ENCODE measurements at regions not wholly inside any gene's neighbourhood (a gene's known extent, or its start where the extent isn't known, plus 50 kb on each side); places are given as distances from the start of the nearest gene placed in this dataset.

GRCh38 chr16:85401917-85402766, 211.0 kb upstream of the GSE1 start:
- no peak for DNase-seq (ENCODE audit: low spot score)

DNA sequence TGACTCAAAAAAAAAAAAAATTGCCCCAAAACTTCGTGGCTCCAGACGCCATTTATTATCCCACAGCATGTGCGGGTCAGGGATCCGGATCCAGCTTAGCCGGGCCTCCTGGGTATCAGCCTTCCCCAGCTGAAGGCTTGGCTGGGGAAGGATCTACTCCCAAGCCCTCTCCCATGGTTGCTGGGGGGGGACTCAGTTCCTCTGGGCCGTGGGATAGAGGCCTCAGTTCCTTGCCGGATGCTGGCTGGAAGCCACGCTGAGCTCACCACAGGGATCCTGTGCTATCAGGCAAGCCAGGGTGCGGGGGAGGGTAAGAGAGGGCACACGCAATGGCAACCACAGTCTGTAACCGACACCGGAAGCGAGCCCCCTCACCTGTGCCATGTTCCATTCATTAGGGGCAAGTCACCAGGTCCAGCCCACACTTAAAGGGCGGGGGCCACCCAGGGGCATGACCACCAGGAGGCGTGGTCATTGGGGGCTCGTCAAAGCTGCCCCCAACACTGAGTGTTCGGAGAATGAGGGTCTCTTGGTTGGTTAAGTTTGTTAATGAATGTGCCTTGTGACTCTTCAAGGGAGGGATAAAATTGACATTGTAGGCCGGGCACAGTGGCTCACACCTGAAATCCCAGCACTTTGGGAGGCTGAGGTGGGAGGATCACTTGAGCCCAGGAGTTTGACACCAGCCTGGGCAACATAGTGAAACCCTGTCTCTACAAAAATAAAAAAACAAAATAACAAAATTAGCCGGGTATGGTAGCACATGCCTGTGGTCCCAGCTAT, 210.0 kb upstream of the GSE1 start:
- DNase-seq (ENCODE audit: low spot score), result no peak

- DNase-seq (ENCODE audit: low spot score), result no peak
These were observed 209.4 kb upstream of the GSE1 start for GRCh38 chr16:85403693-85404092.

GRCh38 chr16:85412911-85413520, 200.1 kb upstream of the GSE1 start:
- DNase-seq (ENCODE audit: low spot score), result no peak

GRCh38 chr16:85413691-85414663, 199.1 kb upstream of the GSE1 start:
- DNase-seq (ENCODE audit: low spot score), result peak; percentile 56

- DNase-seq (ENCODE audit: low spot score), result no peak
These were observed 197.7 kb upstream of the GSE1 start for GRCh38 chr16:85415196-85416090.

DNA sequence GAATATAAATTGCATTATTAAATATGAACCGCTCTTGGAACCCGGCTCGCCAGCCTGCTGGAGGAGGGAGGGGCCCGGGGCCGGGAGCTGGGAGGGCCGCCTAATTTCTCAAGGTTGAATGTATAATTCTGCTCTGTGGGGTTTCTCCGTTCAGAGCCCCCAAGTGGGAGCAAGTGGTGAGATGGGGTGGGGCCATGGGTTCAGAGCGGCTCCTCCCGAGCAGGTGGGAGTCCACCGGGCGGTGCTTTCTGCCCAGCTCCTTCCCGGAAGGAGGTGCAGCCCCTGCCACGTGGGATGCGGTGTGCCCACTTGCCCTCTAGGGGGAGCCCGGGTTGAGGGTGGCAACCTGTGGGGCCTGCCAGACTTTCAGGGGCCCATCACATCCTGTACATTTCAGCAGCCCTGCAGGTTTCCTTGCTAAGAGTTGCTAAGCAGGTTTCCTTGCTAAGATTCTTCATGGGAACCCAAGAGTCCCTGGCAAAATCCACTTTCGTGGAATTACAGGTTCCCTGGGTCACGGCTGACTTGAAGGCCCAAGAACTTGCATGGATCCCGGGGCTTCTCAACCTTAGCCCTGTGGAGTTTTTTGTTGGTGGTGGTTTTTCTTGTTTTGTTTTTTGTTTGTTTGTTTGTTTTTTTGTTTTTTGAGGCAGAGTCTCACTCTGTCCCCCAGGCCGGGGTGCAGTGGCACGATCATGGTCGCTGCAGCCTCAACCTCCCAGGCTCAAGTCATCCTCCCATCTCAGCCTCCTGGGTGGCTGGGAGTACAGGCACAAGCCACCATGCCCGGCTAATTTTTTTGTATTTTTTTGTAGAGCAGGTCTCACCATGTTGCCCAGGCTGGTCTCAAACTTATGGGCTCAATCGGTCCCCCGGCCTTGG, 196.7 kb upstream of the GSE1 start:
- peak; percentile 86 for DNase-seq (ENCODE audit: low spot score)

GRCh38 chr16:85417156-85417860, 195.8 kb upstream of the GSE1 start:
- DNase-seq (ENCODE audit: low spot score), result no peak

DNA sequence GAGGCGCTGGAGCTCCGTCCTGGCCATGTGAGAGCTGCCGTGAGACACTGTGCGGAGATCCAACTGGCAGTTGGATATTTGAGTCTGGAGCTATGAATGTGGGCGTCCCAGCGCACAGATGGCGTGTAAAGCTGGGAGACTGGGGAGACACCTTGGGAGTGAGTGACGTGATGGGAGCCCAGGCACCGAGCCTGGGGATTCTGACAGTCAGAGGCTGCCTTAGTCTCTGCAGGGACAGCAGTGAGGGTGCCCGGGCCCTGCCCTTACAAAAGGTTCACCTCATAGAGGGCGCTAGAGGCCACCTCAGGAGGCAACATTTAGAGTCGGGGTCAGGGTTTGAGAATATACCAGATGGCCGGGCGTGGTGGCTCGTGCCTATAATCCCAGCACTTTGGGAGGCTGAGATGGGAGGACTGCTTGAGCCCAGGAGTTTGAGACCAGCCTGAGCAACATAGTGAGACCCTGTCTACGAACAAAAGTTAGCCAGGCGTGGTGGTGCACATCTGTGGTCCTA, 194.1 kb upstream of the GSE1 start:
- DNase-seq (ENCODE audit: low spot score), result no peak

GRCh38 chr16:85419503-85420408, 193.4 kb upstream of the GSE1 start:
- DNase-seq (ENCODE audit: low spot score), result no peak

- DNase-seq (ENCODE audit: low spot score), result peak; percentile 81
These were observed 192.4 kb upstream of the GSE1 start for GRCh38 chr16:85420501-85421337.

DNA sequence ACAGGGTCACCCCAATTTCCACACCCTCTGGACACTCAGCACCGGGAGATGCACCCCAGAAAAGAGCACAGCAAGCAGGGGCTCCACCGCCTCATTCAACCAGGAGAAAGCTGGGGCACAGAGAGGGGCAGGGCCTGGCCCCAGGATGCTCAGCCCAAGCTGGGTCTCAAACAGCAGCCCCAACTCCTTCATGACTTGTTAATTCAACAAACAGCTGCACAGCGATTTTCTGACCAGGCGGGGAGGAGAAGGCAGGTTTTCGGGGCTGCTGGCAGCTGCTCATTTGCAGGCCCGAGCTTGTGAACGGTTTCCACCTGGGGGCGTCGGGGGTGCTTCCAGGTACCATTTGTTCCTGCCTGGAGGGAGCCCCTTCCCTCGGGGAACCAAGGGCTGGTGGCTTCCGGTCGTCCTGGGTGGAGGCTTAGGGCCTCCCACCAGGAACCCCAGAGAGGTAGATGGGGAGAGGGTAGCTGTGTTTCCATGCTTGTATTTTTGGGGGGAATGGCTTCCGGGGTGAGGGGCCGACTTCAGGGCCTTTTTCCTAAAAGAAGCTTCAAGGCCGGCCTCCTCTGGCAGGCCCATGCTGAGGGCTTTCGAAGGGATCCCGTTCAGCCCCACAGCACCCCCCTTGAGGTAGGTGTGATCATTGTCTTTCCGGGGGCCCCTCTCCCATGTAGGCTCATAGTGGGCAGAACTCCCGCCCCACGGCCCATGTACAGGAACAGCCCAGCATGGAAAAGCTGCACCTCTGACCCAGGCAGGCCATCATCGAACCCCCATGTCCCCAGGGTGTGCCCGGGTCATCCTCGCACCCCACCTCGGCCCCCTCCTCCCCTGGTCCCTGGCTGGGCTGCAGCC, 191.6 kb upstream of the GSE1 start:
- DNase-seq (ENCODE audit: low spot score), result no peak

DNA sequence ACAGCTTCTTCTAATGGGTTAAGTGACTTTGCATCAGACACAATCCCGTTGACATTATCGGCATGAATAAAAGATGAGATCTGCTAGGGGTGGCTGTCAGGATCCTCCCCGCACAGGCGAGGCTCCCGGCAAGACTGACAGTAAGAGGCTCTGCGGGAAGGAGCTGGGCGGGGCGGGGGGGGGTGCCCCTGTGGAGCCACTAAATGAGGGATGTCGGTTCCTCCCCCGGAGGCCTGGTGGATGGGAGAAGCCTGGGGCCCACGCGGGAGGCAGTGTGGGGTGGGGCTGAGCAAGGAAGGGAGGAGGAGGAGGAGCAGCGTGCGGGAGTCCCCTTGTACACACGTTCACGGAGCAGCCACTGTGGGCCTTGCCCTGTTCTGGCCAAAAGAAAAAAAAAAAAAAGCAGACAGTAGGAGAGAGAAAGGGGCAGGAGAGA, 190.9 kb upstream of the GSE1 start:
- DNase-seq (ENCODE audit: low spot score), result no peak

DNA sequence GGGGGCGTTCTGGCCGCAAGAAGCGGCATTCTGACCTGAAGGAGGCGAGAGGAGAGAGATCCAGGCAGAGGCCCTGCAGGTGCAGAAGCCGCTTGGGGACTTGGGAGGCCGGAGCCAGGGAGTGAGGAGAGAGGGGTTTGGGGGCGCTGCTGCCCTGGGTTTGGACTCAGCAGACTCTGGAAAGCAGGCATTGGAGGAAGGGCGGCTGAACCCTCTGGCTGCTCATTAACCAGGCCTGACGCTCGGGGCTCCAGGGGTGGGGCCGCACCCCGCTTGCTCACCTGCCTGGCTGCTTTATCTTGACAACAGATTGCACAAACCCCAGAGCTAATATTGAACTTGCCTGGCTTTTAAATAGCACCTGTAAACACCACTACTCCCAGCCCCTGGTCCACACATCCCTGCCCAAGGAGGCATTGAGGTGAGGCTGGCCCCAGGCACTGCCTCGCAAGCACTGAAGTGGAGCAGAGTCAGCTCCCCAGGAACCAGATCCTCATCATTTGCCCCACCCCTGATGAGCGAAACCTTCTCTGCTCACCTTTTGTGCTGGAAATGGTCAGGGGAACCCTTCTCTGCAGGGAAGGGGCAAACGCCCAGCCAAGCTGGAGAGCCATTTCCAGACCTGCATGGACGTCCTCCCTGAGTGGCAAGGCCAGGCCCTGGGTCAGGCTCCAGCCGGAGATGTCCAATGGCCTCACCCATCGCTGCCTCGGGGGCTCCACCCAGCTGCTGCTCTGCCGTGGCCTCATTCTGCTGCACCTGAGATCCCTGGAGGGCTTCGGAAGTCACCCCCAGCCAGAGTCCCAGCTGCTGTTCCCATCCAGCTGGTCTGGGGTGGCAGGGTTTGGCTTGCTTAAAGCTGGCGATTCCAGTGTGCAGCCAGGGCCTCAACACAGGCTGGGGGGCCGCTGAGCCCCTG, 190.2 kb upstream of the GSE1 start:
- no peak for DNase-seq (ENCODE audit: low spot score)

DNA sequence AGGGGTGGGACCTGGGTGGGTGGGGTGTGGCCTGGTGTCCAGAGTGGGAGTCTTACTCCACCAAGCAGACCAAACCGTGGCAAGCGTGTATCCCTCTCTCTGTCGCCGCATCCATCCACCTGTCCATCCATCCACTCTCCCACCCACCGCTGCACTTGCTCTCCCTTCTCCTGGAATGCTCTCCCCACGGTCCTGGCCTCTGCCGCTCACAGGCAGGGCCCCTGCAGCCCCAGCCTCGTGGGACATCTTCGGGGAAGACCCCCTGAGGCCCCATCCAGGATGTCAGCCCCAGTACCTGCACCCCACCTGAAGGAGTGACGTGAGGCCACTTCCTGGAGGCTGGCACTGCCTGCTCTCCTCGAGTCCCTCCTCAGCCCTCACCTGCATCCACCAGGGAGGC, 189.5 kb upstream of the GSE1 start:
- no peak for DNase-seq (ENCODE audit: low spot score)
